K562 (cell line): ENCODE measurements at regions not wholly inside any gene's neighbourhood (a gene's known extent, or its start where the extent isn't known, plus 50 kb on each side); places are given as distances from the start of the nearest gene placed in this dataset.

ENCODE experiments used
- CREBBP ChIP-seq: IDR thresholded peaks from one replicate; pipeline ENCODE4 v1.6.1; 2012; ENCODE audit warnings: low read depth, mild to moderate bottlenecking, control low read depth, inconsistent platforms, low read length
- MAFK ChIP-seq: IDR thresholded peaks from 2 replicates; pipeline ENCODE4 v1.6.1; 2011; ENCODE audit warnings: low read length, improper control_type of control experiment
- NKRF ChIP-seq: fragments of 450-650 bp; IDR thresholded peaks from 2 replicates; pipeline ENCODE4 v1.6.1; 2016; ENCODE audit warnings: borderline replicate concordance
- POLR2A ChIP-seq: fragments of 450-650 bp; conservative IDR thresholded peaks from 2 replicates; pipeline ENCODE4 v1.6.1; 2016
- XRCC3 ChIP-seq: fragments of 450-650 bp; IDR thresholded peaks from 2 replicates; pipeline ENCODE4 v1.6.1; 2017; ENCODE audit warnings: mild to moderate bottlenecking, moderate library complexity
- ZFP30 ChIP-seq: fragments of 250-450 bp; sonication (Bioruptor Pico); IDR thresholded peaks from 2 replicates; pipeline ENCODE4 v1.8.0; 2022; ENCODE audit warnings: moderate library complexity, mild to moderate bottlenecking, inconsistent platforms, borderline replicate concordance
- ZNF311 ChIP-seq: fragments of 250-450 bp; sonication (Bioruptor Pico); IDR thresholded peaks from 2 replicates; pipeline ENCODE4 v1.4.0; 2020; ENCODE audit warnings: mild to moderate bottlenecking, moderate library complexity
- ZNF449 ChIP-seq: fragments of 250-450 bp; sonication (Bioruptor Pico); IDR thresholded peaks from 2 replicates; pipeline ENCODE4 v1.8.0; 2022; ENCODE audit warnings: moderate library complexity, mild to moderate bottlenecking, inconsistent platforms
- TF ChIP-seq, protein P1 (sequence below), 3 experiments: IDR thresholded peaks in 2 of 3; conservative IDR thresholded peaks in 1 of 3; 2 replicates each; pipeline ENCODE4 v1.5.1; 2011 to 2012; ENCODE audit warnings: low read length in 3 of 3, mild to moderate bottlenecking in 3 of 3, control low read depth in 2 of 3, improper control_type of control experiment in 1 of 3, inconsistent platforms in 1 of 3, low read depth in 1 of 3, mixed read lengths in 1 of 3, moderate library complexity in 1 of 3; ENCODE audit not compliant: insufficient read depth in 2 of 3

GRCh38 chr1:188665477-188665876 is 1812.2 kb downstream of the BRINP3 start:
- TF ChIP-seq MAFK (no peak), NKRF (no peak), POLR2A (no peak), XRCC3 (no peak), ZNF311 (no peak), CREBBP (no peak), ZNF449 (CRISPR knock-in tag) (no peak), ZFP30 (CRISPR knock-in tag) (no peak)
- TF ChIP-seq, protein P1, sequence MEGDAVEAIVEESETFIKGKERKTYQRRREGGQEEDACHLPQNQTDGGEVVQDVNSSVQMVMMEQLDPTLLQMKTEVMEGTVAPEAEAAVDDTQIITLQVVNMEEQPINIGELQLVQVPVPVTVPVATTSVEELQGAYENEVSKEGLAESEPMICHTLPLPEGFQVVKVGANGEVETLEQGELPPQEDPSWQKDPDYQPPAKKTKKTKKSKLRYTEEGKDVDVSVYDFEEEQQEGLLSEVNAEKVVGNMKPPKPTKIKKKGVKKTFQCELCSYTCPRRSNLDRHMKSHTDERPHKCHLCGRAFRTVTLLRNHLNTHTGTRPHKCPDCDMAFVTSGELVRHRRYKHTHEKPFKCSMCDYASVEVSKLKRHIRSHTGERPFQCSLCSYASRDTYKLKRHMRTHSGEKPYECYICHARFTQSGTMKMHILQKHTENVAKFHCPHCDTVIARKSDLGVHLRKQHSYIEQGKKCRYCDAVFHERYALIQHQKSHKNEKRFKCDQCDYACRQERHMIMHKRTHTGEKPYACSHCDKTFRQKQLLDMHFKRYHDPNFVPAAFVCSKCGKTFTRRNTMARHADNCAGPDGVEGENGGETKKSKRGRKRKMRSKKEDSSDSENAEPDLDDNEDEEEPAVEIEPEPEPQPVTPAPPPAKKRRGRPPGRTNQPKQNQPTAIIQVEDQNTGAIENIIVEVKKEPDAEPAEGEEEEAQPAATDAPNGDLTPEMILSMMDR (IDR thresholded peaks at IDR 0.05 in 2 of 3, conservative IDR thresholded peaks at IDR 0.05 in 1 of 3; ENCODE audit: insufficient read depth in 2 of 3, low read depth in 1 of 3, low read length in 3 of 3), result no peak
